SU-DHL-6 (cell line): ENCODE measurements at regions not wholly inside any gene's neighbourhood (a gene's known extent, or its start where the extent isn't known, plus 50 kb on each side); places are given as distances from the start of the nearest gene placed in this dataset.
"Not testable (repeated sequence)": the region's sequence is repeated elsewhere in the genome, so short reads cannot be mapped to it uniquely, and the experiment has no call there.

Experiments
- CTCF ChIP-seq: fragments of 200-600 bp; sonication (generic); IDR thresholded peaks from one replicate; pipeline ENCODE4 v1.5.1; 2017; ENCODE audit warnings: antibody characterized with exemption, mild to moderate bottlenecking, low read length, moderate library complexity; ENCODE audit not compliant: insufficient read depth, poor library complexity, severe bottlenecking
- EZH2phosphoT487 ChIP-seq: fragments of 200-600 bp; sonication (generic), shearing (Covaris generic); conservative IDR thresholded peaks from 2 replicates; pipeline ENCODE4 v1.6.1; 2018; ENCODE audit warnings: mild to moderate bottlenecking, antibody characterized with exemption, low read length, moderate library complexity, mixed read lengths

- TF ChIP-seq CTCF, EZH2phosphoT487: not testable (repeated sequence)
Measured at GRCh38 chr5:92610435-92610834, 970.6 kb downstream of the NR2F1-AS1 start.
